Muscle of leg (tissue), 3 donors: ENCODE measurements at regions not wholly inside any gene's neighbourhood (a gene's known extent, or its start where the extent isn't known, plus 50 kb on each side); places are given as distances from the start of the nearest gene placed in this dataset.
A peak's percentile ranks its signal among the peaks of the same experiment; 100 is the strongest.

Experiments
- DNase-seq: peaks from one replicate; pipeline ENCODE4 v3.0.0; 2013
- H3K27ac ChIP-seq: one replicate; pipeline ENCODE4 v1.5.1; 2013; ENCODE audit warnings: mild to moderate bottlenecking, low read length, control low read depth
- H3K27me3 ChIP-seq: one replicate; pipeline ENCODE4 v1.6.1; 2013; ENCODE audit warnings: low read length; ENCODE audit not compliant: control insufficient read depth, insufficient read depth
- H3K36me3 ChIP-seq: one replicate; pipeline ENCODE4 v1.6.1; 2013; ENCODE audit warnings: low read length; ENCODE audit not compliant: control insufficient read depth, insufficient read depth
- H3K4me1 ChIP-seq: one replicate; pipeline ENCODE4 v1.6.1; 2013; ENCODE audit warnings: low read length; ENCODE audit not compliant: control insufficient read depth, insufficient read depth
- H3K4me3 ChIP-seq: one replicate; pipeline ENCODE4 v1.5.1; 2013; ENCODE audit warnings: low read length, control low read depth
- H3K9me3 ChIP-seq: replicated peaks from 2 replicates; pipeline ENCODE4 v1.6.1; 2013; ENCODE audit warnings: low read depth, low read length; ENCODE audit not compliant: control insufficient read depth
- WGBS: methylation state at CpG from one replicate; pipeline ENCODE4 v1.1.5; 2013; ENCODE audit warnings: missing lambda C conversion rate; ENCODE audit not compliant: insufficient coverage; 5-methylcytosine and 5-hydroxymethylcytosine counted together

GRCh38 chr1:168933141-168933805 is 173.2 kb upstream of the ATP1B1 start:
- Histone ChIP-seq H3K27me3 (no peaks in the 10 kb centered on the region), H3K4me3 (no peak overlapping the region), H3K9me3 (no peaks in the 10 kb centered on the region), H3K27ac (no peak overlapping the region), H3K36me3 (no peaks in the 10 kb centered on the region), H3K4me1 (peaks cover 4% of the 10 kb centered on the region)
- peak; percentile 82 for DNase-seq
- 20% methylated on average over 1 of the region's 4 CpGs for WGBS

GRCh38 chr1:168939110-168939946 is 167.2 kb upstream of the ATP1B1 start:
- no peaks in the 10 kb centered on the region for H3K36me3 ChIP-seq
- no peak for DNase-seq
- no peak overlapping the region for H3K4me3 ChIP-seq
- no peaks in the 10 kb centered on the region for H3K27me3 ChIP-seq
- no CpG with 5 or more reads among the region's 3 CpGs for WGBS
- no peaks in the 10 kb centered on the region for H3K4me1 ChIP-seq
- no peaks in the 10 kb centered on the region for H3K9me3 ChIP-seq
- H3K27ac ChIP-seq: no peak overlapping the region

GRCh38 chr1:168939947-168940223 is 166.6 kb upstream of the ATP1B1 start:
- DNase-seq: no peak
- no peaks in the 10 kb centered on the region for H3K36me3 ChIP-seq
- no peaks in the 10 kb centered on the region for H3K9me3 ChIP-seq
- no peaks in the 10 kb centered on the region for H3K4me1 ChIP-seq
- no peaks in the 10 kb centered on the region for H3K27me3 ChIP-seq
- H3K4me3 ChIP-seq: no peak overlapping the region
- no peak overlapping the region for H3K27ac ChIP-seq

GRCh38 chr1:168941640-168942039 is 164.8 kb upstream of the ATP1B1 start:
- no peaks in the 10 kb centered on the region for H3K9me3 ChIP-seq
- no peak overlapping the region for H3K4me3 ChIP-seq
- H3K36me3 ChIP-seq: no peaks in the 10 kb centered on the region
- no peak overlapping the region for H3K27ac ChIP-seq
- H3K4me1 ChIP-seq: peaks cover 3% of the 10 kb centered on the region
- DNase-seq: no peak
- no peaks in the 10 kb centered on the region for H3K27me3 ChIP-seq

- Histone ChIP-seq H3K9me3 (no peaks in the 10 kb centered on the region), H3K4me3 (no peak overlapping the region), H3K4me1 (peaks cover 3% of the 10 kb centered on the region), H3K36me3 (no peaks in the 10 kb centered on the region), H3K27me3 (no peaks in the 10 kb centered on the region), H3K27ac (no peak overlapping the region)
- WGBS: 100% methylated on average over 1 of the region's 2 CpGs
- DNase-seq: no peak
Measured at GRCh38 chr1:168942165-168942564, 164.3 kb upstream of the ATP1B1 start.

- Histone ChIP-seq H3K36me3 (no peaks in the 10 kb centered on the region), H3K4me3 (no peak overlapping the region), H3K9me3 (no peaks in the 10 kb centered on the region), H3K27me3 (no peaks in the 10 kb centered on the region), H3K27ac (no peak overlapping the region), H3K4me1 (peaks cover 3% of the 10 kb centered on the region)
- WGBS: 30% methylated on average over 3 of the region's 3 CpGs
- peak; percentile 46 for DNase-seq
Measured at GRCh38 chr1:168945870-168946269, 160.6 kb upstream of the ATP1B1 start.

GRCh38 chr1:168947041-168947440 is 159.4 kb upstream of the ATP1B1 start:
- H3K36me3 ChIP-seq: no peaks in the 10 kb centered on the region
- no peak overlapping the region for H3K4me3 ChIP-seq
- H3K27me3 ChIP-seq: no peaks in the 10 kb centered on the region
- H3K4me1 ChIP-seq: peaks cover 3% of the 10 kb centered on the region
- no CpG with 5 or more reads among the region's 2 CpGs for WGBS
- no peak for DNase-seq
- H3K9me3 ChIP-seq: no peaks in the 10 kb centered on the region
- no peak overlapping the region for H3K27ac ChIP-seq

GRCh38 chr1:168949672-168950071 is 156.8 kb upstream of the ATP1B1 start:
- no peaks in the 10 kb centered on the region for H3K27me3 ChIP-seq
- no peaks in the 10 kb centered on the region for H3K36me3 ChIP-seq
- H3K27ac ChIP-seq: no peak overlapping the region
- peaks cover 3% of the 10 kb centered on the region for H3K4me1 ChIP-seq
- DNase-seq: no peak
- no peaks in the 10 kb centered on the region for H3K9me3 ChIP-seq
- no peak overlapping the region for H3K4me3 ChIP-seq

- no peak for DNase-seq
- H3K36me3 ChIP-seq: no peaks in the 10 kb centered on the region
- no peaks in the 10 kb centered on the region for H3K4me1 ChIP-seq
- no peak overlapping the region for H3K27ac ChIP-seq
- H3K9me3 ChIP-seq: no peaks in the 10 kb centered on the region
- 88% methylated on average over 1 of the region's 2 CpGs for whole genome bisulfite sequencing
- H3K27me3 ChIP-seq: no peaks in the 10 kb centered on the region
- H3K4me3 ChIP-seq: no peak overlapping the region
Measured at GRCh38 chr1:168957818-168958217, 148.7 kb upstream of the ATP1B1 start.

GRCh38 chr1:168958562-168959289 is 147.8 kb upstream of the ATP1B1 start:
- no peak for DNase-seq
- H3K36me3 ChIP-seq: no peaks in the 10 kb centered on the region
- no peaks in the 10 kb centered on the region for H3K4me1 ChIP-seq
- no peak overlapping the region for H3K27ac ChIP-seq
- H3K27me3 ChIP-seq: no peaks in the 10 kb centered on the region
- H3K9me3 ChIP-seq: no peaks in the 10 kb centered on the region
- no peak overlapping the region for H3K4me3 ChIP-seq
- WGBS: 89% methylated on average over 3 of the region's 5 CpGs
